ENCODE measurements at regions not wholly inside any gene's neighbourhood (a gene's known extent, or its start where the extent isn't known, plus 50 kb on each side); places are given as distances from the start of the nearest gene placed in this dataset.

GRCh38 chr18:51716277-51716676, 518.8 kb upstream of the MEX3C start:
- no peaks in the 10 kb centered on the region for H3K9me3 ChIP-seq (ENCODE audit: low read depth)
- no peak for TF ChIP-seq EZH2phosphoT487 (IDR thresholded peaks at IDR 0.05)
- TF ChIP-seq EZH2 (IDR thresholded peaks at IDR 0.05): no peak
- TF ChIP-seq CTCF (IDR thresholded peaks at IDR 0.05): no peak
- H3K79me2 ChIP-seq (ENCODE audit: low read depth): no peaks in the 10 kb centered on the region

GRCh38 chr18:51721388-51721787, 523.9 kb upstream of the MEX3C start:
- Histone ChIP-seq H3K27me3 (no peaks in the 10 kb centered on the region), H3F3A (ENCODE audit: low read depth) (no peaks in the 10 kb centered on the region), H3K36me3 (no peaks in the 10 kb centered on the region), H3K9me3 (ENCODE audit: low read depth) (no peaks in the 10 kb centered on the region), H3K4me2 (no peak overlapping the region), H4K20me1 (ENCODE audit: low read depth) (no peaks in the 10 kb centered on the region), H3K4me1 (no peaks in the 10 kb centered on the region), H3K4me3 (no peak overlapping the region), H3K27ac (no peak overlapping the region), H3K79me2 (ENCODE audit: low read depth) (no peaks in the 10 kb centered on the region), H3K9ac (no peak overlapping the region), H2AFZ (replicated peaks) (no peak overlapping the region)
- TF ChIP-seq EZH2phosphoT487 (IDR thresholded peaks at IDR 0.05) (no peak), EZH2 (IDR thresholded peaks at IDR 0.05) (no peak), CTCF (IDR thresholded peaks at IDR 0.05) (no peak)
- peaks cover 2% of the 10 kb centered on the region for H3K27me3 Mint-ChIP-seq (ENCODE audit: insufficient read depth, low read depth)
- no peaks in the 10 kb centered on the region for H3K9me3 Mint-ChIP-seq
- H3K27ac Mint-ChIP-seq: no peak overlapping the region
- H3K4me1 Mint-ChIP-seq: peaks cover 5% of the 10 kb centered on the region
- no peak overlapping the region for H3K4me3 Mint-ChIP-seq
- no peak for DNase-seq (ENCODE audit: low spot score)
- H3K36me3 Mint-ChIP-seq: no peaks in the 10 kb centered on the region

More at GRCh38 chr18:51716277-51716676, 518.8 kb upstream of the MEX3C start:
- Histone ChIP-seq H2AFZ (replicated peaks) (no peak overlapping the region), H3K4me1 (no peaks in the 10 kb centered on the region), H3K27ac (no peak overlapping the region), H3K4me2 (no peak overlapping the region), H3K4me3 (no peak overlapping the region), H3K36me3 (no peaks in the 10 kb centered on the region), H3K27me3 (no peaks in the 10 kb centered on the region), H3F3A (ENCODE audit: low read depth) (no peaks in the 10 kb centered on the region), H3K9ac (no peak overlapping the region), H4K20me1 (ENCODE audit: low read depth) (no peaks in the 10 kb centered on the region)
- no peak overlapping the region for H3K4me3 Mint-ChIP-seq
- no peaks in the 10 kb centered on the region for H3K36me3 Mint-ChIP-seq
- no peak overlapping the region for H3K27ac Mint-ChIP-seq
- DNase-seq (ENCODE audit: low spot score): no peak
- peaks cover 6% of the 10 kb centered on the region for H3K9me3 Mint-ChIP-seq
- H3K27me3 Mint-ChIP-seq (ENCODE audit: insufficient read depth, low read depth): peaks cover 2% of the 10 kb centered on the region
- H3K4me1 Mint-ChIP-seq: peaks cover 7% of the 10 kb centered on the region

- TF ChIP-seq EZH2phosphoT487 (IDR thresholded peaks at IDR 0.05) (no peak), EZH2 (IDR thresholded peaks at IDR 0.05) (no peak), CTCF (IDR thresholded peaks at IDR 0.05) (no peak)
- no peak for DNase-seq (ENCODE audit: low spot score)
- H3K4me3 Mint-ChIP-seq: no peak overlapping the region
- no peak overlapping the region for H3K9ac ChIP-seq
- H3K9me3 ChIP-seq (ENCODE audit: low read depth): no peaks in the 10 kb centered on the region
- peaks cover 10% of the 10 kb centered on the region for H3K4me1 Mint-ChIP-seq
- no peaks in the 10 kb centered on the region for H3K36me3 Mint-ChIP-seq
- H4K20me1 ChIP-seq (ENCODE audit: low read depth): no peaks in the 10 kb centered on the region
- H3K27ac ChIP-seq: no peak overlapping the region
- no peak overlapping the region for H2AFZ ChIP-seq (replicated peaks)
- H3K36me3 ChIP-seq: no peaks in the 10 kb centered on the region
- H3K4me2 ChIP-seq: no peak overlapping the region
- peaks cover under 1% of the 10 kb centered on the region for H3K27me3 Mint-ChIP-seq (ENCODE audit: insufficient read depth, low read depth)
- no peaks in the 10 kb centered on the region for H3K27me3 ChIP-seq
- H3K4me3 ChIP-seq: no peak overlapping the region
- H3K4me1 ChIP-seq: no peaks in the 10 kb centered on the region
- H3K9me3 Mint-ChIP-seq: no peaks in the 10 kb centered on the region
- H3K27ac Mint-ChIP-seq: no peak overlapping the region
- H3K79me2 ChIP-seq (ENCODE audit: low read depth): no peaks in the 10 kb centered on the region
- no peaks in the 10 kb centered on the region for H3F3A ChIP-seq (ENCODE audit: low read depth)
Observed at GRCh38 chr18:51721996-51722395, 524.5 kb upstream of the MEX3C start.

All from neural progenitor cell (in vitro differentiated cells).